OCI-LY3 (cell line): ENCODE measurements at regions not wholly inside any gene's neighbourhood (a gene's known extent, or its start where the extent isn't known, plus 50 kb on each side); places are given as distances from the start of the nearest gene placed in this dataset.

Experiments used
- H2AFZ ChIP-seq: fragments of 200-600, 300-600 bp; shearing (Covaris generic); 2 replicates; pipeline ENCODE4 v1.6.0; 2014; ENCODE audit warnings: antibody characterized with exemption, low read depth, low read length
- H3K27ac ChIP-seq: fragments of 200-600, 300-600 bp; sonication (generic); 2 replicates; pipeline ENCODE4 v1.5.1; 2014; ENCODE audit warnings: mild to moderate bottlenecking, low read length, moderate library complexity, mixed read lengths
- H3K27me3 ChIP-seq: fragments of 200-600, 300-600 bp; sonication (generic); 2 replicates; pipeline ENCODE4 v1.6.1; 2014; ENCODE audit warnings: low read depth, low read length, mixed read lengths
- H3K36me3 ChIP-seq: fragments of 200-600, 300-600 bp; sonication (generic); replicated peaks from 2 replicates; pipeline ENCODE3; 2014; ENCODE audit warnings: low read depth, low read length, mixed read lengths
- H3K4me1 ChIP-seq: fragments of 300-600, 200-600 bp; sonication (generic); 2 replicates; pipeline ENCODE4 v1.6.1; 2014; ENCODE audit warnings: low read length, mixed read lengths
- H3K4me2 ChIP-seq: fragments of 200-600, 300-600 bp; sonication (generic); 2 replicates; pipeline ENCODE4 v1.6.1; 2014; ENCODE audit warnings: low read length, mixed read lengths
- H3K4me3 ChIP-seq: fragments of 300-600, 200-600 bp; sonication (generic); 2 replicates; pipeline ENCODE4 v1.5.1; 2014; ENCODE audit warnings: antibody characterized with exemption, mild to moderate bottlenecking, low read length, moderate library complexity
- H3K79me2 ChIP-seq: fragments of 300-600, 200-600 bp; shearing (Covaris generic); 2 replicates; pipeline ENCODE4 v1.6.1; 2014; ENCODE audit warnings: mild to moderate bottlenecking, low read length, mixed read lengths
- H3K9ac ChIP-seq: fragments of 300-600, 200-600 bp; shearing (Covaris generic); 2 replicates; pipeline ENCODE4 v1.6.0; 2014; ENCODE audit warnings: mild to moderate bottlenecking, low read length, moderate library complexity
- H3K9me3 ChIP-seq: fragments of 200-600, 300-600 bp; shearing (Covaris generic); 2 replicates; pipeline ENCODE4 v1.6.1; 2014; ENCODE audit warnings: low read length, mixed read lengths; ENCODE audit not compliant: insufficient read depth
- H4K20me1 ChIP-seq: fragments of 200-600, 300-600 bp; sonication (generic); 2 replicates; pipeline ENCODE4 v1.6.1; 2016; ENCODE audit warnings: low read length, mixed read lengths; ENCODE audit not compliant: insufficient read depth
- EZH2phosphoT487 ChIP-seq: fragments of 200-600 bp; shearing (Covaris generic); IDR thresholded peaks from 2 replicates; pipeline ENCODE4 v1.6.1; 2018; ENCODE audit warnings: antibody characterized with exemption, mixed run types, low read depth
- TF ChIP-seq, protein P1 (sequence below): fragments of 200-600, 300-600 bp; sonication (generic); IDR thresholded peaks from 2 replicates; pipeline ENCODE4 v1.5.1; 2014; ENCODE audit warnings: antibody characterized with exemption, low read length, low read depth

DNA sequence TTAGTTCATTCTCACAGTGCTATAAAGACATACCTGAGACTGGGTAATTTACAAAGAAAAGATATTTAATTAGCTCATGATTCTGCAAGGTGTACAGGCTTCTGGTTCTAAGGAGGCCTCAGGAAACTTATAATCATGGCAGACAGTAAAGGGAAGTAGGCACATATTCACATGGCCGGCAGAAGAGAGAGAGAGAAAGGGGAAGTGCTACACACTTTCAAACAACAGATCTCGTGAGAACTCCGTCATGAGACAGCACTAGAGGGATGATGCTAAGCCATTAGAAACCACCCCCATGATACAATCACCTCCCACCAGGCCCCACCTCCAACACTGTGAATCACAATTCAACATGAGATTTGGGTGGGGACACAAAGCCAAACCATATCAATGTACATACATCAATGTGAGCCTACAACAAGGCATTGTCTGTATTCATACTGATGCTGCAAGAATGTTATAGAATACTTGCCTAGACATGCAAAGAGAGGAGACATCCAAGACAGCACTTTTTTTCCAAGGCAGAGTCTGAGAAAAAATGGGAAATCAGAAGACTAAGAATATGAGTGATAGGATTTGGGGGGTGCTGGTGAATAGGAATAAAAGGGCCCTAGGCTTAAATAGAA, 114.8 kb upstream of the XYLT1 start:
- Histone ChIP-seq H3K27me3 (no peaks in the 10 kb centered on the region), H3K9ac (no peak overlapping the region), H3K27ac (no peak overlapping the region), H3K9me3 (no peaks in the 10 kb centered on the region), H2AFZ (no peak overlapping the region), H3K36me3 (no peaks in the 10 kb centered on the region), H3K4me3 (no peak overlapping the region), H3K4me2 (no peak overlapping the region), H3K79me2 (no peaks in the 10 kb centered on the region), H4K20me1 (no peaks in the 10 kb centered on the region), H3K4me1 (no peaks in the 10 kb centered on the region)
- TF ChIP-seq EZH2phosphoT487: no peak
- TF ChIP-seq, protein P1, sequence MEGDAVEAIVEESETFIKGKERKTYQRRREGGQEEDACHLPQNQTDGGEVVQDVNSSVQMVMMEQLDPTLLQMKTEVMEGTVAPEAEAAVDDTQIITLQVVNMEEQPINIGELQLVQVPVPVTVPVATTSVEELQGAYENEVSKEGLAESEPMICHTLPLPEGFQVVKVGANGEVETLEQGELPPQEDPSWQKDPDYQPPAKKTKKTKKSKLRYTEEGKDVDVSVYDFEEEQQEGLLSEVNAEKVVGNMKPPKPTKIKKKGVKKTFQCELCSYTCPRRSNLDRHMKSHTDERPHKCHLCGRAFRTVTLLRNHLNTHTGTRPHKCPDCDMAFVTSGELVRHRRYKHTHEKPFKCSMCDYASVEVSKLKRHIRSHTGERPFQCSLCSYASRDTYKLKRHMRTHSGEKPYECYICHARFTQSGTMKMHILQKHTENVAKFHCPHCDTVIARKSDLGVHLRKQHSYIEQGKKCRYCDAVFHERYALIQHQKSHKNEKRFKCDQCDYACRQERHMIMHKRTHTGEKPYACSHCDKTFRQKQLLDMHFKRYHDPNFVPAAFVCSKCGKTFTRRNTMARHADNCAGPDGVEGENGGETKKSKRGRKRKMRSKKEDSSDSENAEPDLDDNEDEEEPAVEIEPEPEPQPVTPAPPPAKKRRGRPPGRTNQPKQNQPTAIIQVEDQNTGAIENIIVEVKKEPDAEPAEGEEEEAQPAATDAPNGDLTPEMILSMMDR: no peak

DNA sequence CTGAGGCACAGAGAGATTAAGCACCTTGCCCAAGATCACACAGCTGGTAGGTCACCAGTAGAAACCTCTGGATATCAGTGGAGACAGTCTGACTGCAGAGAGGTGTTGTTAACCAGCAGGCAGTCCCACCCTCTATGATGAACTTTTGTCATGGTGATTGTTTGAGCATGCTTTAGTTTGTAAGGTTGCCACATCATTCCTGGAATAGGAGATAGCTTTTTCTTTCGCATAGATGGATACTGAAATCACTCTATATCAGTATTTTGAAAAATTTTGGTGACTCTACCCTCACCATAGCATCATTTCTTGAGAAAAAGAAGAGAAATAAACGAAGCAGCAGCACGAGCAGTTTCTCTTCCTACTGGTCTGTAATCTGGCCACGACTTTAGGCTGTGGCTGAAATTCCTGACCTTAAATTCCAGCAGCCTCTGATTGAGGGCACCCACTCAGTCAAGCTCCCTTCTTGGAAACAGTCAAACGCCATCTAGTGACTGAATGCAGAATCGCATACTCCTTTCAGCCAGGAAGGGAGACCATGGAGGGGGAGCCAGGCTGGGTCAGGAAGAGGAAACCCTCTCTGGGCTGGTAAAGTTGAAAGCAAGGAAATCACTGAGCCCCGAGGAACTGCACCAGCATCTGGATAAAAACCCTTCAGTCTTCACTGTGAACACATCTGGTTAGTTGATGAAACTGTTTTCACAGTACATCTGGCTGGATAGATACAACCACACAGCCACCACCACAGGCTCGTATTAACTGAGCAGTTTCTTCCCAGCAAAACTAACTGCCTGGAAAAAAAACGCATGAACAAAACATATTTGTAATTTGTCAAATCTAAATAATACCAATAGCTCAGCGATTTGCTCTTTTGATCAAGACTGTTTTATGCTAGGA, 108.5 kb upstream of the XYLT1 start:
- no peak overlapping the region for H3K9ac ChIP-seq
- H2AFZ ChIP-seq: peak overlapping the region; percentile 23; the same call in 1 of the 2 replicates
- H3K9me3 ChIP-seq: no peaks in the 10 kb centered on the region
- H3K27me3 ChIP-seq: no peaks in the 10 kb centered on the region; the same call in 1 of the 2 replicates
- no peak for TF ChIP-seq EZH2phosphoT487
- TF ChIP-seq, protein P1: peak; percentile 84
- peak overlapping the region; percentile 41 for H3K4me2 ChIP-seq
- H3K79me2 ChIP-seq: no peaks in the 10 kb centered on the region
- H4K20me1 ChIP-seq: no peaks in the 10 kb centered on the region
- no peak overlapping the region for H3K4me3 ChIP-seq
- no peaks in the 10 kb centered on the region for H3K4me1 ChIP-seq
- H3K27ac ChIP-seq: no peak overlapping the region
- no peaks in the 10 kb centered on the region for H3K36me3 ChIP-seq

DNA sequence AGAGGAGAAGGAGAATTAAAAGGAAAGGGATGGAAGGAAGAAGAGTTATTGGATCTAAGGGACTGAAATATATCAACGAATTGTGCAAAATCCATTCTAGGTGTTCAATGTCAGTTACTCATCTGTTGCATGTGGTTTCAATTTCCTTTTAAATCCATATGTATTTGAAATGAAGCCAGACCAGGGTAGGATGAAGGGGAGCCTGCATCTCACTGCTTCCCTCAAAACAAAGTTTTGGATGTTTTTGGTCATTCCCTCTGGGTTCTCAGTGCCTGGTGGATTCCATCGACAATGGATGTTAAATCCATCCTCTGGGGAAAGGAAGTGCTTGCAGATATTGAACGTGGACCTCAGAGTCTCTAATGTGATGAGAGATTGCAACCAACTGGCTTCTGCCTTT, 103.5 kb upstream of the XYLT1 start:
- Histone ChIP-seq H3K36me3 (no peaks in the 10 kb centered on the region), H3K4me1 (no peaks in the 10 kb centered on the region), H3K27ac (no peak overlapping the region), H3K79me2 (no peaks in the 10 kb centered on the region), H3K4me2 (no peak overlapping the region), H3K9ac (no peak overlapping the region), H2AFZ (no peak overlapping the region), H3K27me3 (no peaks in the 10 kb centered on the region; the same call in 1 of the 2 replicates), H3K4me3 (no peak overlapping the region), H4K20me1 (no peaks in the 10 kb centered on the region), H3K9me3 (no peaks in the 10 kb centered on the region)
- TF ChIP-seq, protein P1: no peak
- no peak for TF ChIP-seq EZH2phosphoT487

DNA sequence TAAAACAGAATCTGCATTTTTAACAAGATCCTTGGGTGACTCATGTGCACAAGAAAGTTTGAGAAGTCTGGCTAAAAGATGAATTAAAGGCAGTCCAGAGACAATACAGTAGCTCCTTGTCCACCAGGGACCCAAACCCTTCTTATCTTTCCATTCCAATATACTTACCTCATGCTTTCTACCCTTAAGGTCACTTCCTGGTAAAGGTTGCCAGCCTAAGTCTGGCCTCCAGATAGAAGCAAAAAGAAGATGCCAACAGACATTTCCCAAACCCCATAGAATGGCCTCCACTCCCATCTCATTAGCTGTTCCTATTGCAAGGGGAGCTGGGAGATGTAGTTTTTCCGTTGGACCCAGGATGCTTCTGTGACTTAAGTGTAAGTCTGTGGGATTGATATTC, 101.4 kb upstream of the XYLT1 start:
- no peaks in the 10 kb centered on the region for H3K36me3 ChIP-seq
- no peak overlapping the region for H3K4me2 ChIP-seq
- H2AFZ ChIP-seq: no peak overlapping the region
- H4K20me1 ChIP-seq: no peaks in the 10 kb centered on the region
- H3K9me3 ChIP-seq: no peaks in the 10 kb centered on the region
- TF ChIP-seq, protein P1: no peak
- TF ChIP-seq EZH2phosphoT487: no peak
- no peaks in the 10 kb centered on the region for H3K79me2 ChIP-seq
- H3K4me1 ChIP-seq: no peaks in the 10 kb centered on the region
- no peak overlapping the region for H3K4me3 ChIP-seq
- H3K9ac ChIP-seq: no peak overlapping the region
- H3K27ac ChIP-seq: no peak overlapping the region
- H3K27me3 ChIP-seq: no peaks in the 10 kb centered on the region
